SK-N-SH (cell line): ENCODE measurements at regions not wholly inside any gene's neighbourhood (a gene's known extent, or its start where the extent isn't known, plus 50 kb on each side); places are given as distances from the start of the nearest gene placed in this dataset.

ENCODE experiments used
- CTCF ChIA-PET: fragments of 300-600, 350-600 bp; formaldehyde crosslinking; extraction: SDS; loops from one replicate; lab custom pipeline; 2021; lab: Yijun Ruan, JAX
- POLR2A ChIA-PET: fragments of 350-600 bp; sonication (Branson Sonifier 250); formaldehyde crosslinking; extraction: SDS; loops from one replicate; lab custom pipeline; 2020; ENCODE audit warnings: antibody characterized with exemption, inconsistent platforms; lab: Yijun Ruan, JAX
- DNase-seq: peaks from one replicate; pipeline ENCODE4 v3.0.0; 2012
- H2AFZ ChIP-seq: fragments of 200-600 bp; sonication (generic); 2 replicates; pipeline ENCODE4 v1.8.1; 2016; ENCODE audit warnings: antibody characterized with exemption, mild to moderate bottlenecking, low read depth
- H3F3A ChIP-seq: fragments of 200-600 bp; sonication (generic); replicated peaks from 2 replicates; pipeline ENCODE3; 2016; ENCODE audit warnings: antibody characterized with exemption, mild to moderate bottlenecking; ENCODE audit not compliant: insufficient read depth
- H3K27ac ChIP-seq, 2 experiments: fragments of 200-500 bp in 1 of 2; fragments of 200-600 bp in 1 of 2; sonication (Bioruptor generic) in 1 of 2; sonication (generic), shearing (Covaris generic) in 1 of 2; 2 replicates each; pipeline versions ENCODE4 v1.5.1 to v1.6.1; 2014 to 2016; ENCODE audit warnings: low read depth in 2 of 2, inconsistent platforms in 1 of 2, low read length in 1 of 2, mild to moderate bottlenecking in 1 of 2, mixed read lengths in 1 of 2
- H3K27me3 ChIP-seq: fragments of 200-600 bp; sonication (generic), shearing (Covaris generic); 2 replicates; pipeline ENCODE4 v1.6.1; 2016; ENCODE audit warnings: mixed run types; ENCODE audit not compliant: insufficient read depth
- H3K36me3 ChIP-seq, 2 experiments: fragments of 200-500 bp in 1 of 2; fragments of 200-600 bp in 1 of 2; sonication (Bioruptor generic) in 1 of 2; sonication (generic) in 1 of 2; replicated peaks in 1 of 2; 2 replicates each; pipeline versions ENCODE3 to v1.5.1; 2014 to 2016; ENCODE audit warnings: low read length in 1 of 2, mild to moderate bottlenecking in 1 of 2; ENCODE audit not compliant: insufficient read depth in 2 of 2, control insufficient read depth in 1 of 2
- H3K4me1 ChIP-seq, 2 experiments: fragments of 200-500 bp in 1 of 2; fragments of 200-600 bp in 1 of 2; sonication (Bioruptor generic) in 1 of 2; sonication (generic), shearing (Covaris generic) in 1 of 2; 2 replicates each; pipeline versions ENCODE4 v1.5.1 to v1.6.1; 2014 to 2016; ENCODE audit warnings: low read depth in 1 of 2, low read length in 1 of 2, mixed run types in 1 of 2; ENCODE audit not compliant: insufficient read depth in 2 of 2, control insufficient read depth in 1 of 2
- H3K4me2 ChIP-seq: fragments of 200-600 bp; sonication (generic), shearing (Covaris generic); 2 replicates; pipeline ENCODE4 v1.6.1; 2017; ENCODE audit warnings: mixed run types
- H3K4me3 ChIP-seq, 2 experiments: fragments of 200-500 bp in 1 of 2; fragments of 200-600 bp in 1 of 2; sonication (Bioruptor generic) in 1 of 2; sonication (generic), shearing (Covaris generic) in 1 of 2; 2 replicates each; pipeline versions ENCODE4 v1.5.1 to v1.8.1; 2014 to 2016; ENCODE audit warnings: low read depth in 2 of 2, inconsistent platforms in 1 of 2, low read length in 1 of 2, mild to moderate bottlenecking in 1 of 2, mixed read lengths in 1 of 2, moderate library complexity in 1 of 2
- H3K79me2 ChIP-seq: fragments of 200-600 bp; sonication (generic); 2 replicates; pipeline ENCODE4 v1.8.1; 2017; ENCODE audit warnings: mild to moderate bottlenecking; ENCODE audit not compliant: insufficient read depth
- H3K9ac ChIP-seq: fragments of 200-600 bp; sonication (generic); 2 replicates; pipeline ENCODE4 v1.6.1; 2017; ENCODE audit warnings: mixed run types
- H3K9me2 ChIP-seq: fragments of 200-600 bp; sonication (generic); 2 replicates; pipeline ENCODE4 v1.6.1; 2017; ENCODE audit warnings: mixed run types
- H3K9me3 ChIP-seq: fragments of 200-600 bp; sonication (generic); 2 replicates; pipeline ENCODE4 v1.6.1; 2017; ENCODE audit warnings: mixed run types, mild to moderate bottlenecking, moderate library complexity
- H4K20me1 ChIP-seq: fragments of 200-600 bp; sonication (generic); 2 replicates; pipeline ENCODE4 v1.6.1; 2017; ENCODE audit warnings: mild to moderate bottlenecking, mixed run types; ENCODE audit not compliant: insufficient read depth
- FOSL2 ChIP-seq: IDR thresholded peaks from 2 replicates; pipeline ENCODE4 v1.4.0; 2012; ENCODE audit warnings: low read depth, mild to moderate bottlenecking, moderate library complexity, borderline replicate concordance
- MXI1 ChIP-seq: IDR thresholded peaks from 2 replicates; pipeline ENCODE4 v1.6.1; 2012; ENCODE audit warnings: mild to moderate bottlenecking, low read depth, low read length, improper control_type of control experiment
- NRF1 ChIP-seq: IDR thresholded peaks from 2 replicates; pipeline ENCODE4 v1.6.1; 2012; ENCODE audit warnings: low read depth, mild to moderate bottlenecking, low read length
- POLR2AphosphoS5 ChIP-seq: IDR thresholded peaks from 2 replicates; pipeline ENCODE4 v1.6.1; 2012; ENCODE audit warnings: low read depth, low read length
- RAD21 ChIP-seq: IDR thresholded peaks from 2 replicates; pipeline ENCODE4 v1.6.1; 2012; ENCODE audit warnings: mild to moderate bottlenecking, low read length
- RFX5 ChIP-seq: IDR thresholded peaks from 2 replicates; pipeline ENCODE4 v1.6.1; 2012; ENCODE audit warnings: mild to moderate bottlenecking, improper control_type of control experiment, low read length
- RXRA ChIP-seq: IDR thresholded peaks from 2 replicates; pipeline ENCODE4 v1.4.0; 2012; ENCODE audit warnings: low read depth, mild to moderate bottlenecking, borderline replicate concordance
- SIN3A ChIP-seq: IDR thresholded peaks from 2 replicates; pipeline ENCODE4 v1.6.1; 2012; ENCODE audit warnings: low read depth, mild to moderate bottlenecking, low read length, moderate library complexity, borderline replicate concordance
- SMC3 ChIP-seq: IDR thresholded peaks from 2 replicates; pipeline ENCODE4 v1.6.1; 2012; ENCODE audit warnings: low read depth, low read length, improper control_type of control experiment
- TEAD4 ChIP-seq: IDR thresholded peaks from 2 replicates; pipeline ENCODE4 v1.4.0; 2012; ENCODE audit warnings: mild to moderate bottlenecking, borderline replicate concordance; ENCODE audit not compliant: insufficient read depth
- USF1 ChIP-seq: IDR thresholded peaks from 2 replicates; pipeline ENCODE4 v1.4.0; 2012; ENCODE audit warnings: low read depth, borderline replicate concordance
- ZBTB33 ChIP-seq: IDR thresholded peaks from 2 replicates; pipeline ENCODE4 v1.4.0; 2012; ENCODE audit warnings: low read depth, borderline replicate concordance
- WGBS: methylation state at CpG from one replicate; pipeline ENCODE4 v1.1.6; 2017; ENCODE audit warnings: low lambda C conversion rate; 5-methylcytosine and 5-hydroxymethylcytosine counted together
- TF ChIP-seq, protein P1 (sequence below): fragments of 150-350 bp; IDR thresholded peaks from 2 replicates; pipeline ENCODE4 v1.6.1; 2016; ENCODE audit warnings: mild to moderate bottlenecking, low read depth, low read length
- TF ChIP-seq, protein P2 (sequence below): IDR thresholded peaks from 2 replicates; pipeline ENCODE4; 2012
- TF ChIP-seq, protein P3 (sequence below): fragments of 200-600 bp; sonication (generic); IDR thresholded peaks from 2 replicates; pipeline ENCODE4 v1.6.1; 2017; ENCODE audit warnings: antibody characterized with exemption, mild to moderate bottlenecking, moderate library complexity

DNA sequence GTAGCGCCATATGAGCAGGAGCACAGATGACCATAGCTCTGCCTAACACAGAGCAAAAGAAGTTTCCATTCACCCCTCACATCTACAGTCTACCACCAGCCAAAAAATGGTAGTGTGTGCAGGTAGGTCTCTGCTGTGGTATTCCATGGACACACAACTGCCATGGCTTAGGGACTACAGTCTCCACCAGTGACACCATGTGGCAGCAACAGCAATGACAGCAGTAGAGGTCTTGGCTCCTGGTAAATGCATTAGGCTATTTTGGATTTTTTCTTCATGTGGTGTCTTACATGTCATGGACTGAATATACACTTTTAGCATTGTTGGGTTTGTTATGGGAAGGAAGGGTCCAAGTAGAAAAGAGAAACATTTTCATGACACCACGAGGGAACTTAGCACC, 70.1 kb upstream of the CABCOCO1 start:
- Histone ChIP-seq H3K36me3 (no peaks in the 10 kb centered on the region), H3K4me3 (no peak overlapping the region), H3K4me2 (no peak overlapping the region), H3K79me2 (no peaks in the 10 kb centered on the region), H3K9me3 (no peaks in the 10 kb centered on the region), H3F3A (no peaks in the 10 kb centered on the region), H4K20me1 (no peaks in the 10 kb centered on the region), H3K27me3 (no peaks in the 10 kb centered on the region), H3K9me2 (no peaks in the 10 kb centered on the region), H2AFZ (no peak overlapping the region), H3K9ac (no peak overlapping the region), H3K4me1 (peaks cover 4 to 16% of the 10 kb centered on the region in 2 experiments; a peak in 2 of 4 replicates), H3K27ac (no peak overlapping the region)
- POLR2A ChIA-PET: no interaction called here
- no peak for DNase-seq
- TF ChIP-seq TEAD4 (no peak), POLR2AphosphoS5 (no peak), RXRA (no peak), RFX5 (no peak), SIN3A (no peak), USF1 (no peak), MXI1 (no peak), ZBTB33 (no peak), FOSL2 (no peak), NRF1 (no peak), RAD21 (peak; percentile 41), SMC3 (no peak; the same call in 1 of the 2 replicates)
- TF ChIP-seq, protein P1, sequence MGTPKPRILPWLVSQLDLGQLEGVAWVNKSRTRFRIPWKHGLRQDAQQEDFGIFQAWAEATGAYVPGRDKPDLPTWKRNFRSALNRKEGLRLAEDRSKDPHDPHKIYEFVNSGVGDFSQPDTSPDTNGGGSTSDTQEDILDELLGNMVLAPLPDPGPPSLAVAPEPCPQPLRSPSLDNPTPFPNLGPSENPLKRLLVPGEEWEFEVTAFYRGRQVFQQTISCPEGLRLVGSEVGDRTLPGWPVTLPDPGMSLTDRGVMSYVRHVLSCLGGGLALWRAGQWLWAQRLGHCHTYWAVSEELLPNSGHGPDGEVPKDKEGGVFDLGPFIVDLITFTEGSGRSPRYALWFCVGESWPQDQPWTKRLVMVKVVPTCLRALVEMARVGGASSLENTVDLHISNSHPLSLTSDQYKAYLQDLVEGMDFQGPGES: no peak
- TF ChIP-seq, protein P2, sequence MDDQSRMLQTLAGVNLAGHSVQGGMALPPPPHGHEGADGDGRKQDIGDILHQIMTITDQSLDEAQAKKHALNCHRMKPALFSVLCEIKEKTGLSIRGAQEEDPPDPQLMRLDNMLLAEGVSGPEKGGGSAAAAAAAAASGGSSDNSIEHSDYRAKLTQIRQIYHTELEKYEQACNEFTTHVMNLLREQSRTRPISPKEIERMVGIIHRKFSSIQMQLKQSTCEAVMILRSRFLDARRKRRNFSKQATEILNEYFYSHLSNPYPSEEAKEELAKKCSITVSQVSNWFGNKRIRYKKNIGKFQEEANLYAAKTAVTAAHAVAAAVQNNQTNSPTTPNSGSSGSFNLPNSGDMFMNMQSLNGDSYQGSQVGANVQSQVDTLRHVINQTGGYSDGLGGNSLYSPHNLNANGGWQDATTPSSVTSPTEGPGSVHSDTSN: no peak
- TF ChIP-seq, protein P3, sequence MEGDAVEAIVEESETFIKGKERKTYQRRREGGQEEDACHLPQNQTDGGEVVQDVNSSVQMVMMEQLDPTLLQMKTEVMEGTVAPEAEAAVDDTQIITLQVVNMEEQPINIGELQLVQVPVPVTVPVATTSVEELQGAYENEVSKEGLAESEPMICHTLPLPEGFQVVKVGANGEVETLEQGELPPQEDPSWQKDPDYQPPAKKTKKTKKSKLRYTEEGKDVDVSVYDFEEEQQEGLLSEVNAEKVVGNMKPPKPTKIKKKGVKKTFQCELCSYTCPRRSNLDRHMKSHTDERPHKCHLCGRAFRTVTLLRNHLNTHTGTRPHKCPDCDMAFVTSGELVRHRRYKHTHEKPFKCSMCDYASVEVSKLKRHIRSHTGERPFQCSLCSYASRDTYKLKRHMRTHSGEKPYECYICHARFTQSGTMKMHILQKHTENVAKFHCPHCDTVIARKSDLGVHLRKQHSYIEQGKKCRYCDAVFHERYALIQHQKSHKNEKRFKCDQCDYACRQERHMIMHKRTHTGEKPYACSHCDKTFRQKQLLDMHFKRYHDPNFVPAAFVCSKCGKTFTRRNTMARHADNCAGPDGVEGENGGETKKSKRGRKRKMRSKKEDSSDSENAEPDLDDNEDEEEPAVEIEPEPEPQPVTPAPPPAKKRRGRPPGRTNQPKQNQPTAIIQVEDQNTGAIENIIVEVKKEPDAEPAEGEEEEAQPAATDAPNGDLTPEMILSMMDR: peak; percentile 41; the same call in 1 of the 2 replicates
- 71% methylated on average over 2 of the region's 2 CpGs for WGBS
- CTCF ChIA-PET: interaction anchor here (0.5 kb wide), 1 partner anchor 359 kb away, joined by 3 read pairs; no protein-coding TSS in a partner anchor
